ENCODE measurements at regions not wholly inside any gene's neighbourhood (a gene's known extent, or its start where the extent isn't known, plus 50 kb on each side); places are given as distances from the start of the nearest gene placed in this dataset.

DNA sequence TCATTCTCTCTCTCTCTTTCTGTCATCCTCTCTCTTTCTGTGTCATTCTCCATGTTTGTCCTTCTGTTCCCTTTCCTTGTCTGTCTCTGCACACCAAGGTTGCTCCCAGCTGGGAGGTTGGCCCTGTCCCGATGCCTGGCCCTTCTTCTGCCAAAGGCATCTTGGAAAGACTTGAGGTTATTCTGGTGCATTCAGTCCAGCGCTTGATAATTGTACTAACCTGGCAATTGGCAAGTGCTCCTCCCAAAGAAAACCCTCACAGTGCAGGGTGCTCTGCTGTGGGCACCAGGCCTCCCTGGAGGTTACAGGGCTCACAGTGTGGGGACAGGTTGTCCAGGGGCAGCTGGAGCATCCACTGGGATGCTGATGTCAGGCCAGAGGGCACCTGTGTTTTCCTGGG lies 95.4 kb downstream of the GLI2 start:
- H3K27me3 Mint-ChIP-seq (ENCODE audit: low read depth), result no peaks in the 10 kb centered on the region
- H3K27ac Mint-ChIP-seq, result peak overlapping the region; percentile 20; the same call in 1 of the 2 replicates
- H3K9me3 Mint-ChIP-seq, result no peaks in the 10 kb centered on the region
- no peak for TF ChIP-seq SP1 (CRISPR knock-in tag; conservative IDR thresholded peaks at IDR 0.05)
- peaks cover 2% of the 10 kb centered on the region; the same call in 1 of the 2 replicates for H3K36me3 Mint-ChIP-seq
- POLR2A ChIA-PET, result interaction anchor here (0.6 kb wide), 1 partner anchor 103 kb away, joined by 3 read pairs; no protein-coding TSS in a partner anchor
- peaks cover 38% of the 10 kb centered on the region for H3K4me1 Mint-ChIP-seq
- H3K4me3 Mint-ChIP-seq, result no peak overlapping the region
- CTCF ChIA-PET, result no interaction called here
- ATAC-seq (no peak), DNase-seq (ENCODE audit: low spot score) (no peak)

DNA sequence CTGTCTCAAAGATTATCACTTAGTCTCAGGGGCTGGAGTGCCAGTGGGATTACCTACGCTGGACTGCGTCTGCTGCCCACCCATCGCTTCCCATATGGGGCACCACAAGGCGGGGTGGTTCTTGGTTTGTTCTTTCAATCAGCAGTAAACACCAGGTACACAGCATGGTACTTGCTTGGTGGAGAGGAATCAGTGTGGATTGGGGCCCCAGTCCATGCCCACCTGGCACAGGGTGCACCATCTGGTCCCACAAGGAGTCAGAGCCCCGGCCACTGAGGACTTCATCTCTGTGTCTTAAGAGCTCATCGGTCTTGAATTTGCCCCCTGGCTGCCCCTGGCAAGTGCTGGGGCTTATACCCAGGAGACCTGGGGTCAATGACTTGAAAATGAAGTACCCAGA lies 96.2 kb downstream of the GLI2 start:
- no peak for DNase-seq (ENCODE audit: low spot score)
- no peak overlapping the region for H3K4me3 Mint-ChIP-seq
- peaks cover 40% of the 10 kb centered on the region for H3K4me1 Mint-ChIP-seq
- POLR2A ChIA-PET, result interaction anchor here (0.6 kb wide), 1 partner anchor 103 kb away, joined by 3 read pairs; no protein-coding TSS in a partner anchor
- no peak for ATAC-seq
- H3K36me3 Mint-ChIP-seq, result peaks cover 2% of the 10 kb centered on the region; the same call in 1 of the 2 replicates
- CTCF ChIA-PET, result interaction anchor here (1.1 to 2.0 kb wide), 3 partner anchors 24 to 97 kb away, joined by 3 to 13 read pairs (median 4); no protein-coding TSS in a partner anchor
- no peak overlapping the region for H3K27ac Mint-ChIP-seq
- TF ChIP-seq, protein P1, sequence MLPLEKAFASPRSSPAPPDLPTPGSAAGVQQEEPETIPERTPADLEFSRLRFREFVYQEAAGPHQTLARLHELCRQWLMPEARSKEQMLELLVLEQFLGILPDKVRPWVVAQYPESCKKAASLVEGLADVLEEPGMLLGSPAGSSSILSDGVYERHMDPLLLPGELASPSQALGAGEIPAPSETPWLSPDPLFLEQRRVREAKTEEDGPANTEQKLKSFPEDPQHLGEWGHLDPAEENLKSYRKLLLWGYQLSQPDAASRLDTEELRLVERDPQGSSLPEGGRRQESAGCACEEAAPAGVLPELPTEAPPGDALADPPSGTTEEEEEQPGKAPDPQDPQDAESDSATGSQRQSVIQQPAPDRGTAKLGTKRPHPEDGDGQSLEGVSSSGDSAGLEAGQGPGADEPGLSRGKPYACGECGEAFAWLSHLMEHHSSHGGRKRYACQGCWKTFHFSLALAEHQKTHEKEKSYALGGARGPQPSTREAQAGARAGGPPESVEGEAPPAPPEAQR (CRISPR knock-in tag; IDR thresholded peaks at IDR 0.05), result no peak
- TF ChIP-seq GTF2I (CRISPR knock-in tag; conservative IDR thresholded peaks at IDR 0.05) (no peak), SMAD3 (CRISPR knock-in tag; IDR thresholded peaks at IDR 0.05; ENCODE audit: borderline replicate concordance) (no peak), OVOL2 (CRISPR knock-in tag; IDR thresholded peaks at IDR 0.05; ENCODE audit: borderline replicate concordance) (no peak), TEAD1 (CRISPR knock-in tag; IDR thresholded peaks at IDR 0.05) (no peak), ELF4 (CRISPR knock-in tag; IDR thresholded peaks at IDR 0.05; ENCODE audit: low read depth) (no peak)
- TF ChIP-seq, protein P2, sequence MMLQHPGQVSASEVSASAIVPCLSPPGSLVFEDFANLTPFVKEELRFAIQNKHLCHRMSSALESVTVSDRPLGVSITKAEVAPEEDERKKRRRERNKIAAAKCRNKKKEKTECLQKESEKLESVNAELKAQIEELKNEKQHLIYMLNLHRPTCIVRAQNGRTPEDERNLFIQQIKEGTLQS (CRISPR knock-in tag; conservative IDR thresholded peaks at IDR 0.05), result no peak
- TF ChIP-seq, protein P3, sequence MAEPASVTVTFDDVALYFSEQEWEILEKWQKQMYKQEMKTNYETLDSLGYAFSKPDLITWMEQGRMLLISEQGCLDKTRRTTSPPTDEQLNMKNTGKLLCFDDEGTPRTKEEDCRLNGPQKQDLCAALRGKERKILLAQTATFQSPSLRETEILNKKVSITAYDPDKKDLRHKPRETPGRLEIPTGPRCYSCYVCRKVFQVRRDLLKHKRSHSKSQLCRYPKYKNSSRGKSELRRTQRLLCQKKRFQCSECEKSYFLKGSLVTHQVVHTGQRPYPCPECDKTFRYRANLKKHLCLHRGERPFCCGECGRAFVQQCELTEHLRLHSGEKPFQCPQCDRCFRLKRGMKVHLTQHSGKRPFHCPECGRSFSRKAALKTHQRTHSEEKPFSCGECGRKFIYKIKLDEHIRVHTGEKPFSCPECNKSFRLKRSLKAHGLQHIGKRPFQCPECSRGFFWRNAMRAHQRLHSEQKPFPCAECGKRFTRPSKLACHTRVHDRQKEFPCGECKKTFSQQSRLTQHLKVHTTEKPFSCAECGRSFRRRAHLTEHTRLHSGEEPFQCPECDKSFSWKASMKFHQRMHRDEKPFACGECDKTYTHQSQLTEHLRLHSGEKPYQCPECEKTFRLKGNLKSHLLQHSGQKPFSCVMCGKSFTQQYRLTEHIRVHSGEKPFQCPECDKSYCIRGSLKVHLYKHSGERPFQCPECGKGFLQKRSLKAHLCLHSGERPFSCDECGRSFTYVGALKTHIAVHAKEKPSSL (CRISPR knock-in tag; conservative IDR thresholded peaks at IDR 0.05), result no peak
- TF ChIP-seq, protein P4, sequence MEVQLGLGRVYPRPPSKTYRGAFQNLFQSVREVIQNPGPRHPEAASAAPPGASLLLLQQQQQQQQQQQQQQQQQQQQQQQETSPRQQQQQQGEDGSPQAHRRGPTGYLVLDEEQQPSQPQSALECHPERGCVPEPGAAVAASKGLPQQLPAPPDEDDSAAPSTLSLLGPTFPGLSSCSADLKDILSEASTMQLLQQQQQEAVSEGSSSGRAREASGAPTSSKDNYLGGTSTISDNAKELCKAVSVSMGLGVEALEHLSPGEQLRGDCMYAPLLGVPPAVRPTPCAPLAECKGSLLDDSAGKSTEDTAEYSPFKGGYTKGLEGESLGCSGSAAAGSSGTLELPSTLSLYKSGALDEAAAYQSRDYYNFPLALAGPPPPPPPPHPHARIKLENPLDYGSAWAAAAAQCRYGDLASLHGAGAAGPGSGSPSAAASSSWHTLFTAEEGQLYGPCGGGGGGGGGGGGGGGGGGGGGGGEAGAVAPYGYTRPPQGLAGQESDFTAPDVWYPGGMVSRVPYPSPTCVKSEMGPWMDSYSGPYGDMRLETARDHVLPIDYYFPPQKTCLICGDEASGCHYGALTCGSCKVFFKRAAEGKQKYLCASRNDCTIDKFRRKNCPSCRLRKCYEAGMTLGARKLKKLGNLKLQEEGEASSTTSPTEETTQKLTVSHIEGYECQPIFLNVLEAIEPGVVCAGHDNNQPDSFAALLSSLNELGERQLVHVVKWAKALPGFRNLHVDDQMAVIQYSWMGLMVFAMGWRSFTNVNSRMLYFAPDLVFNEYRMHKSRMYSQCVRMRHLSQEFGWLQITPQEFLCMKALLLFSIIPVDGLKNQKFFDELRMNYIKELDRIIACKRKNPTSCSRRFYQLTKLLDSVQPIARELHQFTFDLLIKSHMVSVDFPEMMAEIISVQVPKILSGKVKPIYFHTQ (CRISPR knock-in tag; IDR thresholded peaks at IDR 0.05), result no peak
- TF ChIP-seq, protein P5, sequence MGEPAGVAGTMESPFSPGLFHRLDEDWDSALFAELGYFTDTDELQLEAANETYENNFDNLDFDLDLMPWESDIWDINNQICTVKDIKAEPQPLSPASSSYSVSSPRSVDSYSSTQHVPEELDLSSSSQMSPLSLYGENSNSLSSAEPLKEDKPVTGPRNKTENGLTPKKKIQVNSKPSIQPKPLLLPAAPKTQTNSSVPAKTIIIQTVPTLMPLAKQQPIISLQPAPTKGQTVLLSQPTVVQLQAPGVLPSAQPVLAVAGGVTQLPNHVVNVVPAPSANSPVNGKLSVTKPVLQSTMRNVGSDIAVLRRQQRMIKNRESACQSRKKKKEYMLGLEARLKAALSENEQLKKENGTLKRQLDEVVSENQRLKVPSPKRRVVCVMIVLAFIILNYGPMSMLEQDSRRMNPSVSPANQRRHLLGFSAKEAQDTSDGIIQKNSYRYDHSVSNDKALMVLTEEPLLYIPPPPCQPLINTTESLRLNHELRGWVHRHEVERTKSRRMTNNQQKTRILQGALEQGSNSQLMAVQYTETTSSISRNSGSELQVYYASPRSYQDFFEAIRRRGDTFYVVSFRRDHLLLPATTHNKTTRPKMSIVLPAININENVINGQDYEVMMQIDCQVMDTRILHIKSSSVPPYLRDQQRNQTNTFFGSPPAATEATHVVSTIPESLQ (CRISPR knock-in tag; IDR thresholded peaks at IDR 0.05), result no peak
- no peaks in the 10 kb centered on the region for H3K9me3 Mint-ChIP-seq
- H3K27me3 Mint-ChIP-seq (ENCODE audit: low read depth), result no peaks in the 10 kb centered on the region

DNA sequence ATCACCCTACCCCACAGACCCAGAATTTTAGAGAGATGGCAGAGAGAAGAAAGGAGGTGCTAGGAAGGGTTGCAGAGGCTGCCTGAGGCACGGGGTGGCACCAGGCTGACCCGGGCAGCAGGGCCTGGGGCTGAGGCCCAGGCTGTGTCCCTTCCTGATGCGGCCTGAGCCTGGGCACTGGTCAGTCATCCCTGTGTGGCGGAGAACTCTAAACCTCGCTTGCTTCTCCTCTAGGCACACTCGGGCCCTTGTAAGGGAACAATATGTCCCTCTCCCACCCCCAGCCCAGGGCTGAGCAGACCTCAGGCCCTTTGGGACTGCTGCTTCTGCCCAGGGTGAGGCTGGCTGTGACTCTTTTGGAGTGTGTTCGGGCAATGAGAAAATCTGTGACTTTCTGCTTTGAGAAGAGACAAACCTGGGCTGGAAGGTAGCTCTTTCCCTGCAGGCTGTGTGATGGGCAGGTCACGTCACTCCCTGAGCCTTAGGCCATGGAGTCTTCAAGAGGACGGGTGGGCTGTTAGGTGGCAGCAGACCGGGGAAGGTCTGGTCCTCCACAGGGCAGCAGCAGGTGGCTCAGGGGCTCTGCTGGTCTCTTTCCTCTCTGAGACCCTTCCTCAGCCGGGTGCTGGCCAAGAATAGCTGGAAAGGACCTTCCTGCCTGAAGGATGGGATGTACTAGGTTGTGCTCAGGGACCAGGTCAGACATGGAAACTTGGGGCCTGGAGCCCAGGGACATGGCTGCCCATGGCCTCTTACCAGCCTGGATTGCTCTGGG lies 96.8 kb downstream of the GLI2 start:
- ChIA-PET CTCF (interaction anchor here (0.7 to 2.1 kb wide), 21 partner anchors 12 to 244 kb away, joined by 3 to 15 read pairs (median 4); no protein-coding TSS in a partner anchor), POLR2A (no interaction called here)
- DNase-seq (ENCODE audit: low spot score) (no peak), ATAC-seq (no peak)
- peaks cover 36% of the 10 kb centered on the region for H3K4me1 Mint-ChIP-seq
- H3K36me3 Mint-ChIP-seq, result peaks cover 2% of the 10 kb centered on the region; the same call in 1 of the 2 replicates
- H3K4me3 Mint-ChIP-seq, result no peak overlapping the region
- no peaks in the 10 kb centered on the region for H3K9me3 Mint-ChIP-seq
- no peaks in the 10 kb centered on the region for H3K27me3 Mint-ChIP-seq (ENCODE audit: low read depth)
- peak overlapping the region; percentile 89; the same call in 1 of the 2 replicates for H3K27ac Mint-ChIP-seq
- TF ChIP-seq ZNF138 (CRISPR knock-in tag; conservative IDR thresholded peaks at IDR 0.05) (no peak), ZNF671 (CRISPR knock-in tag; IDR thresholded peaks at IDR 0.05) (no peak), ETV6 (CRISPR knock-in tag; IDR thresholded peaks at IDR 0.05) (no peak), RELA (CRISPR knock-in tag; IDR thresholded peaks at IDR 0.05; ENCODE audit: borderline replicate concordance) (no peak), JAZF1 (CRISPR knock-in tag; IDR thresholded peaks at IDR 0.05) (no peak), EMX1 (CRISPR knock-in tag; IDR thresholded peaks at IDR 0.05) (no peak), CBFB (CRISPR knock-in tag; IDR thresholded peaks at IDR 0.05; ENCODE audit: low read depth) (no peak), GTF2I (CRISPR knock-in tag; conservative IDR thresholded peaks at IDR 0.05) (no peak), TP53 (CRISPR knock-in tag; IDR thresholded peaks at IDR 0.05) (no peak)
- TF ChIP-seq, protein P5 (CRISPR knock-in tag; IDR thresholded peaks at IDR 0.05), result no peak
- TF ChIP-seq, protein P6, sequence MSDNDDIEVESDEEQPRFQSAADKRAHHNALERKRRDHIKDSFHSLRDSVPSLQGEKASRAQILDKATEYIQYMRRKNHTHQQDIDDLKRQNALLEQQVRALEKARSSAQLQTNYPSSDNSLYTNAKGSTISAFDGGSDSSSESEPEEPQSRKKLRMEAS (CRISPR knock-in tag; IDR thresholded peaks at IDR 0.05), result no peak
